ENCODE measurements at regions not wholly inside any gene's neighbourhood (a gene's known extent, or its start where the extent isn't known, plus 50 kb on each side); places are given as distances from the start of the nearest gene placed in this dataset.

- TF ChIP-seq CTCF (IDR thresholded peaks at IDR 0.05) (no peak), POLR2AphosphoS5 (IDR thresholded peaks at IDR 0.05; ENCODE audit: low read depth, low read length) (no peak), SIN3A (IDR thresholded peaks at IDR 0.05; ENCODE audit: borderline replicate concordance, insufficient read depth, low read depth, low read length) (no peak)
Observed at GRCh38 chr7:121505540-121506182, 109.6 kb upstream of the FAM3C start.
